NT2/D1 (cell line): ENCODE measurements at regions not wholly inside any gene's neighbourhood (a gene's known extent, or its start where the extent isn't known, plus 50 kb on each side); places are given as distances from the start of the nearest gene placed in this dataset.

Source experiments
- YY1 ChIP-seq: IDR thresholded peaks from 2 replicates; pipeline ENCODE4 v1.6.1; 2011; ENCODE audit not compliant: insufficient read length, insufficient read depth
- ZNF274 ChIP-seq: IDR thresholded peaks from 2 replicates; pipeline ENCODE4 v1.6.1; 2011; ENCODE audit warnings: mild to moderate bottlenecking, low read depth, low read length

- no peak for TF ChIP-seq ZNF274
- TF ChIP-seq YY1, result no peak
Measured at GRCh38 chr10:62715383-62715782, 89.1 kb upstream of the ADO start.
